ENCODE measurements at regions not wholly inside any gene's neighbourhood (a gene's known extent, or its start where the extent isn't known, plus 50 kb on each side); places are given as distances from the start of the nearest gene placed in this dataset.
"Not testable (repeated sequence)": the region's sequence is repeated elsewhere in the genome, so short reads cannot be mapped to it uniquely, and the experiment has no call there.

DNA sequence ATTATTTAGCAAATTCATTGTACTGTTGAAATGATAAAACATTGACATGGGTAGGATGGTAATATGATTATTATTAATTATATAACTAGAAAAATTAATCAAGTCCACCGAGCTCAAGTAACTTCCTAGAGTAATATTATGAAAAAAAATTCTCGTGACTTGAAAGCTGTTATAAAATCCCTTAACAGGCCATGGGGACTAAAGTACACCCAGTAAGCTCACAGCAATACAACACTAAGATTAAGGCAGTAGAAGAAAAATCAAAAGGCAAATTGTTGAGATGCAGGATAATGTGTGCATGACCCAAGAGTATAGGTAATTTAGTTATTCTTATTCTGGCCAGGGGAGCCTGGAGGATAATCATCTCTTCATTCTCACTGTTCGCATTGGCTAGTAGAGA, 162.6 kb upstream of the LRIG3 start:
- no peak for DNase-seq (ENCODE audit: low spot score)

DNA sequence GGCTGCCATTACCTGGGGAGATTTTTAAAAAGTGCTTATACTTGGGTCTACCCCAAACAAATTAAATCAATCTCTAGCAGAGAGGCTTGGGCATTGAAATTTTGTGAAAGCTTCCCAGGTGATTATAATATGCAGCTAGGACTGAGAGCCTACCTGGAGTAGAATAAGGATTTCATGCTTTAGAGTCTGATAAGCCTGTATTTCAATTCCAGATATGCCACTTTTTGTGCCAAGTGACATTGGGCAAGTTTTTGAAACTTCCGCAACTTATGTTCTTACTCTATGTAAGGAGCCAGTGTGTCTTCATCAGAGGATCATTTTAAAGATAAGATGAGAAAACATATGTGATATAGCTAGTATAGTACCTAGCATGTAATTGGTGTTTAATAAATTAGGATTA, 159.8 kb upstream of the LRIG3 start:
- DNase-seq (ENCODE audit: low spot score): no peak

DNA sequence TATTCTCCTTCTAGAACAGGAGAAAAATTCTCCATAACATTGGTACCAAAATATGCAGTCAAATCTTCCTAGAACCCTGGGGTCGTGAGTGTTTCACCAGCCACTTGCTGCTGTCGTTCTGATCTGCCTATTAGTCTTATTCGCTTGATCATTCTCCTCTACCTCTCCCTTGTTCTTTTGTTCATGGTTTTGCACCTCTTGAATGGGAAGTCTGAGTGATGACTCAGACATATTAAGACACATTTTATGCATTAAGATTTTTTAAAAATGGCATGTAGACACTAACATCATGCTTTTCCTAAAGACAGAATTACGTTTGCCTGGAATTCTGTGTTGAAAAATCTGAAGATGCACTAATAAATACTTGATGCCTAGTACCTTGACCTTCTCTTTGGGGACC, 159.2 kb upstream of the LRIG3 start:
- DNase-seq (ENCODE audit: low spot score): no peak

DNA sequence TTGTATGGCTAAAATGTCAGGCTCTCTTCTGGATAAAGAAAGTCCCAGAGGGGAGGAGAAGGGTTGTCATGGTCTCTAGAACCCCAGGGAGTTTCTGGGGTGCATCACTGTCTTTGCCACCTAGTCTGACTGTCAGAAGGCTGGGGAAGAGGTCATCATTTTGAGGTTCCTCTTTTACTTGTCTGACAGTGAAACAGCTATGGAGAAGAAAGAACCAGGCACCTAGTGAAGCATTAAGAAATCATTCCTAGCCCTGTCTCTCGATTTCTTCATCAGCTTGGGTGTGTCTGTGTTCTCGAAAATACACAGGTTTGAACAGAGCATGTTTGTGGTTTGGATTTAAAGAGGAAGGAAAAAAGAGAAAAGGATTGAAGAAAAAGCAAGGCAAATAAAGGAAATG, 158.7 kb upstream of the LRIG3 start:
- DNase-seq (ENCODE audit: low spot score): no peak

DNA sequence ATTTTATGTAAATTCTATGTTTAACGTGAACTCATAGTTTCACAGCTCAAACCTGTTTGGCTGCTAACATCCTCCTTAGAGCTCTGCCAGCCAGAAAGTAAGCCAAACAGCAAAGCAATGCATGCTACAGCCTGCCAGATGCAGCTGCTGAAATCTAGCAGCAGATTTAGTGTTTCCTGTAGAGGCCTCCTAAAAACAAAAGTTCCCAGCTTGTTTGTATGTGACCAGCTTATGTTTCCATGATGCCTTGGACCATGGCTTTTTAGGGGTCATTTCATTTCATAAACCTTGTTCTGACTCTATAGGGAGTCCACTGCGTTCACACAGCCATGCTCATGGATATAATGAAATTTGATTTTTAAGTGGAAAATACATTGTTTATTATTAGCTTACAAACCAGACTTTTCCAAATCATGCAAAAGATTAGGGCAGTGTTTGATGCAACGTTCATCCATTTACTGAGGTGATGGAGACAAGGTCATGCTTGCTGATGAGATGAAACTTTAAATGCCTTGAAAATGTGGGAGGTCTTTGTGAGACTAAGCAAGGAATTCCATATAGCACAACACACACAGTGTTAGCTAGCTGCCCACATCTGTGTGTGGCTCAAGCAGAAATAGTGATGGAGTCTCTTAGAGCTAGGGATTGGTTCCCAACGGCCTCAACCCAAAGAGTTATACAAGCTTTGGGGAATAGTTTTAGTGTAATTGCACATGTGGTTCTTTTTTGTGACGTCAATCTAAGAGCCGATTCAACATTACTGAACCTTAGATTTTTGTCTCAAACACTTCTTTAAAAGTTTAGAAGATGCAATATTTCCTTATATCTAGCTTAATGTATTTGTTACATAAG, 157.5 kb upstream of the LRIG3 start:
- no peak for DNase-seq (ENCODE audit: low spot score)

DNA sequence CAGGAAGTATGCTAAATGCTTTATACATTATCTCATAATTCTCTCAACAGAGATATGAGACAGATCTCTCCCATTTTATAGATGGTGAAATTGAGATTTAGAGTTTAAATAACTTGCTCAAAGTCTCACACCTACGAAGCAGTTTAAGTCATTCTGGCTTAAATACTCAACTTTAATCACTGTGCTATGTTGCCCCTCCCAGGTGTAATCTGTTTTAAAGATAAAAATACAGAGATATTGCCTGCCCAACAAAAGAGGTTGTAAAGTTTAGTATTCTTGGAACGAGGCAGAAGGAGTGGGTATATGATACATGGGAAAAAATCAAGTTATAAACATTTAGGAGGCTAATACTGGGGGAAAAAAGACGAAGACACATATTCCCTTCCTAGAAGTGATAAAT, 156.8 kb upstream of the LRIG3 start:
- DNase-seq (ENCODE audit: low spot score): no peak

DNA sequence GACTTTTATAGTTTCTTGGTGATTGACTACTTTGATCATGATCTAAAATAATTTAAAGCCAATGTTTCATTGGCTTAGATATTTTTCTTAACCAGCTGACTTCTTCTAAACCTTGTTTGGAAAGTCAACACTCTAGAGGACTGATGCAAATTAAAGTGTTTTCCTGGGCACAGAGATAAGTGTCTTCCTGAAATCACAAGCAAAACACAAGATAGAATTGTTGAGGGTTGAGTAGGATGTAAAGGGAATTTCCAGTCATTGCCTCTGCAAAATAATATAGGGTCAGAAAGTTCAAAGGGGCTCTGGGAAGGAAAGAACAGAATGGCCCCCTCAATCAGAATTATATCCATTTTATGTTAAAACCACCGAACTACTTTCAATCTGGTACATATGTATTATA, 156.3 kb upstream of the LRIG3 start:
- no peak for DNase-seq (ENCODE audit: low spot score)

DNA sequence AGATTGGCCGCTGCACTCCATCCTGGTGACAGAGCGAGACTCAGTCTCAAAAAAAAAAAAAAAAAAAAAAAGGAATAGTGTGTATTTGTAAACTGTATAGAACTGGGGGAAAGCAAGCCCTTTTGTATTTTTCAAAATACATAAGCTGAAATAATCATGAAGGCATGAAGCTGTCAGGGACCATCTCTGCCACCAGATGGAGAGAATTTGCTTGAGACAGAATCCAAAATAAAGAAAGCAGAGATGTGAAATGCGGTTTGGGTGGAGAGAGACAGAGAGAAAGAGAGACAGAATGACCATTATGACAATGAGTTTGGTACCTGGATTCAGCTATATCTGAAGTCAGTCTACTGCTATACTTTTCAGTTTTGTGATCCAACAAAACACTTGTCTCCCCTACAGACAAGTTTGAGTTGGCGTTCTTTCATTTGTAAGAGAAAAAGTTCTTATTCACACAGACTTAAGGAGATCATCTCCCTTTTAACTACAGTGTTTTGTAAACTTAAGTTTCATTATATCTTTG, 155.7 kb upstream of the LRIG3 start:
- no peak for DNase-seq (ENCODE audit: low spot score)

DNA sequence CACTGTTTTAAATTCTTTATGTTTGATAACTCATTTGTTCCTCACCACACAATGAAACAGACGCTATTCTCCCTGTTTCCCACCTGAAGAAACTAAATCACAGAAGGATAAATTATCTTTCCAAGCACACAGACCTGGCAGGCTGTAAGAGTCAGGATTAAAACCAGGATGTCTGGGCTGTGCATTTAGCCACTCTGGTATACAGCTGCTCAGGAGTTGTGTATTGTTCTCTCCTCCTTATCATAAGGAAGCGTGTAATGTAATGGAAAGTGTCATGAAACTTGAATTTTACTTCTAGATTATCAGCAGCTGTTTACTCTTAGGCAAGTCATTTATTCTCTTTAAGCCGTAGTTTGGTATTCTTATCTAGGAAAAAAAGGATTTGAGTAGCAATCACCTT, 154.8 kb upstream of the LRIG3 start:
- DNase-seq (ENCODE audit: low spot score): no peak

DNA sequence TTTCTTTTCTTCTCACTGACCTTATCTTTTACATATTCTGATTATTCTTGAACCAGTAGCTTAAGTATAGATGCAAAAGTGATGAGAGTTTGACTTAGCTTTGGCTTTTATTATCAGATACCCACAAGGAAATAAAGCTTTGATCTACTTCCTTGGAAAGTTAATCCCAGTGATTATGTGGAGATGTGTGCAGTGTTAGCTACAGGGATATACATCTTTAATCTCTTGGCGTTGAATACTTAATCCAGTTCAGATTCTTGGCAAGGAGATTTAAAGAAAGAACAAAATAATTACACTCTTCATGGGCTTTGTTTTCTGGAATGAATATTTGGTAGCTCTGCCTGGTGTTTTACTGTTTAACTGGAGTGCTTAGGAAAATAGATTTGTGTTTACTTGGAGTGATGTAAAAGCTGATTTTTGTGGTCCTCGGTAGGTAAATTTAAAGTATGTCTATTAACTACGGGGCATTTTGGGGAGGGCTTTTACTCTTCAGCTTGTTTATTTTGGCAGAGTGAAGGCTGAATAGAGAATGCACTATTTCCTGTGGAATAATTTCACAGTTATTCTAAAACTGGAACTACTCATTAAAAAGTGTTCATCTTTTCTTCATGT, 150.1 kb upstream of the LRIG3 start:
- DNase-seq (ENCODE audit: low spot score): no peak

DNA sequence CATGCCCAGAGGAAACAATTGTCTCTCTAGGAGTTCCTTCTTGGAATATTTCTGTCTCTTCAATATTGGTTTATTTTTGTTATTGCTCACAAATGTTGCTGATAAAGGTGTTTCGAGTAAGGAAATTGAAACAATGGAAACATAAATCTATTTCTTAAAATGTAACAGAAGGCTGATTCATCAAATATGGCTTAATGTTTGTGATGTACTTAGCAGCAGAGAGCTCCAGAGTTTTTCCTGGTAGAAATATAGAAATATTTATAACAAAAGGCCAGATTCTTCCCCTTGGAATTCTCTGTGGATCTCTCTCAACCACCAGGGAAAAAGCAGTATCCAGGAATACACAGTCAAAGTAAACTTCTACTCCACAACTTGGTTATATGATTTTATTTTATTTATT, 149.2 kb upstream of the LRIG3 start:
- DNase-seq (ENCODE audit: low spot score): no peak

DNA sequence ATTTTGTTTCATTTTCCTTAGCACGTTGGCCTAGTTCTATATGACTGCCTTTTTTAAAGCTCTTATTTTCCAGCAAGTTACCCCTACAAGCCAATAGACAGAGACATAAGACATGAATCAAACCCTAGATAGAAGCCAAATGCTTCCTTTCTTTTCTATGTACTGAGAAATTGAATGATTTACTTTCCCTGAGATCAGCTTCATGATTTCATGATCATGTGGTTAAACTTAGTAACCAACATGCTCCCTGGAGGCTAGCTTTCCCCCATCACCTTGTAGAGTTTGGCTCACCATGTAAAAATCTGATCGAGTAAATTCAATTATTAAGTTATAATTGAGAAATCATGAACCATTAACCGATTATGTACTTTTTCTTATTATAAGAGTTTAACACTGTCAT, 148.1 kb upstream of the LRIG3 start:
- no peak for DNase-seq (ENCODE audit: low spot score)

DNA sequence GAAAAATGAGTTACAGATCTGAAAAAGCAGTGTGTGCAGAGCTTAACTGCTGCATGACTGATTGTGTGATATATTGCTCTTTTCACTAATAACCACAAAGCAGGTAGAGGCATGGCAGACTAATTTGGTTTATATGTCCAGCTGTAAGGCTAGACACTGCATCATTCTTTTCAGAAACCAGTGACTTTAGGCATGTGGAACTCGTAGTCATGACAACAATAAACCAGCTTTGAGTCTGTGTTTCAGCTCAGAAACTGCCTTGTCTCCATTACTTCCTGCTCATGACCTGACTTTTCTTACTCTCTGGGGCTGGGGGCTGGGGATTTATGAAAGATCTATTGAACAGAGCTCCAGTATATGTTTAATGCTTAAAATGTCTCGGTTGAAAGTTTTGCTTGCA, 146.8 kb upstream of the LRIG3 start:
- DNase-seq (ENCODE audit: low spot score): no peak

DNA sequence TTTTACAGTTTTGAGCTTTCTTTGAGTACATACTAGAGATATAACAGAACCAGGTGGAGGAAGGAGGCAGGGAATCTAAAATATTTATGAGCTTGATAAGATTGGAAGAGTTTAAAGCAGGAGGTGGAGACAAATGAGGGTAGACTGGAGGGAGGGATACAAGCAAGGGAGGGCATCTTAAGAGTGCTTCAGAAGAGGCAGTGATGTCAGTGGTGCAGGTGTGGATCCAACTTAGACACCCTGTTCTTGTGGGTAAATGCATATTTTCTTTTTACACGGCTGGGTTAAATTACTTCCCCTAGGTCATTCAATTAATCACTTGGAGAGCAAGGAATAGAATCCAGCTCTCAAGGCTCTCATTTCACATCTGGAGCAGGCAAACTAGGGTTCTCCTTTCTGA, 146.1 kb upstream of the LRIG3 start:
- DNase-seq (ENCODE audit: low spot score): no peak

DNA sequence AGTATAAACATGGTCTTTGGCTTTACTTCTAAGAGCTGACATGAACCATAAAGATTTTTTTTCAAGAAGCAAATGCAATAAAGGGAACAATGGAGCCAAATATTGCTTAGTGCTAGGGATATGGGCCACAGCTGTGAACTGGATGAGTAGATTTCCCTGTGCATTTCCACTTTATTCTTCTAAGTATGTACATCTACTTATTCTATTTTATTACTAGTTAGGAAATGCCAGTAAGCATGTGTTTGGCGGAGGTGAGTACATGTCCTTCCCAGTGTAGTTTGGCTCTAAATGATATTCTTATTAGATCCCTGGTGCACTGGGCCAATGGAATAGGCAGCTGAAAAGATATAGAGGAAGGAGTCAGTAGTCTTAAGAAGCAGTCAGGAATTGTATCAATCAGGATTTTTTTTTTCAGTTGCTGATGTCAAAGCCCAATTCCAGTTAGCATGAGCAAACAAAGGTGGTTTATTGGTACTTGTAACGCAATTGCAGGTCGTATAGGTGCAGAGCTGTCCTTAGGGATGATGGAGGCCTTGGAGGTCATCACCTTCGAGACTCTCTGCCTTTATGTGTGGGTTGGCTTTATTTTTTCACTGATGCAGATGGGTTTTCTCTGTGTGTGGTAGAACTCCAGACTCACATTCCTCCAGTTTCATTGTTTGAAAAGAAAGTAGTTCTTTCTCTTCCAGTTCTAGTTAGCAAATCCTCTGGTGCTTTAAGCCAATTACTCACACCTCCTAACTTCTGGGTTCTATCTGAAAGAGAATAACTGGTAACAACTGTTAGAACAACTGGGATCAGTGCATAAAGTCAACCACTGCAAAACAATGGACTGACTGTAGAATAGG, 139.0 kb upstream of the LRIG3 start:
- DNase-seq (ENCODE audit: low spot score): no peak

DNA sequence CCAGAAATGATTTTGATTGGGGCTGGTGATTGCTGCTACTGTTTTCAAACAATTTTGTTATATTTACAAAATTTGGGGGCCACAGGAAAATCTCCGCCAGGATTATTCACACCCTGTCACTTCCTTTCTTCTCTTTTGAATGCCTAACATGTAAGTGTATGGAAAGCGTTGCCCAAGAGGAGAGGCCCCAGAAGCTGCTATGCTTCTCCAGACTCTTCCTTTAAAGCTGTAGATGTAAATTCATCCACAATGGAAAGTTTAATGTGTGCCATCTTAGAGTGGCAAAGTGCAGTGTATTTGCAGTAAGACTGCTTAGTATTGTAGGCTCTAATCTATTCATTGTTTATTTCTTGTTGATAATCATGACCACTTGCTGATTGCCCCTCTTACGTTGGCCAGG, 136.7 kb upstream of the LRIG3 start:
- DNase-seq (ENCODE audit: low spot score): no peak

DNA sequence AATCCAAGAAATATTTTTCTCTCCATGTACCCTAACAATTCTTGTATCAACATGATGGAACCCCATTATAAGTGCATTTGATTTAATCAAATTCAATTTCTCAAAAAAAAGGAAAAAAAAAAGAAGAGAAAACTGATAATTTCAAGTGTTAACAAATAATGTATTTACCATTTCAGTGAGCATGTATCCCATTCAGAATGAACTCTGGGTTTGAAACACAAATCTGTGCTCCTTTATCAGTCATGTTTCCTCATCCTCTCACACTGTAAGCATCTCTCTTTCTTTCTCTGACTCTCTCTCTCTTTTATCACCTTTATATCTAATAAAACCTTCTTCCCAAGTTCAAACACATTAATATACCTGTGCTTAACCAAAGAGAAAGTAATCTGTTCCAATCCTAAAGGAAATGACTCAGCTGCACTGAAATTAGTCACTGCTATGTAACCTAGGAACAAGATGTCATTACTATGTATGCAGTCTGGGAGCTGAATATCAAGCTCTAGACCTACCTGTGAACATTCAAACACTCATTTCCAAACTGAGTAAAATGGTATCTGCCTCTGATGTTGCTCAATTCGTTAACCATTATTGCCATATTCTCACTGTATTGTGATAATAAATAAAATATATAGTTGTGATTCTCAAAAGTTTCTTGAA, 135.0 kb upstream of the LRIG3 start:
- DNase-seq (ENCODE audit: low spot score): no peak

DNA sequence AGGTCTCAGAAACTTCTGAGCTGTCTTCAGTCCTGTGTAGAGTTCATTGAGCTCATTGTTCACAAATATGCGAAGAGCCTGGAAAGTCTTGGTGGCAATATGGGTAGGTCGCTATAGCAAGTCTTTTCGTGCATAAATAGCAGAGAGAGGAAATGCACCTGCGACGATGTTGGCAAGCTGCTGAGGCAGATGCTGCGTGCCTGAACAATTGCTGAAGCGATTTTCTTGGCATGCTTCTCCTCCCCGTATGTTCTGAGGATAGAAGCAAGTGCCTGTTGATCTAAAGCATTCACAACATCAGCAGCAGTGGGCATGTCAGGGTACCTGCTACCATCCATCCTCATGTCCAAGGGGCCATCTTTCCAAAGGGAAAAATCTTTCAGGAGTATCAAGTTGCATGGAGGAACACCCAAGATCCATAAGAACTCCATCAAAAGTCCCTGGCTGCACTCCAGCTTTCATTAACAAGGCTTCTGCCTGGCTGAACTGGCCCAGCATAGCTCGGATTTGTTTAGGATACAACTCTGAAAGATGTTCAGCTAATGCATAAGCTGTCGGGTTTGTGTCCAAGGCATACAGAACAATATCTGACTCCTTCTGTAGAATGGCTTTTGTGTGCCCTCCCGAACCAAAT, 133.1 kb upstream of the LRIG3 start:
- not testable (repeated sequence) for DNase-seq (ENCODE audit: low spot score)

DNA sequence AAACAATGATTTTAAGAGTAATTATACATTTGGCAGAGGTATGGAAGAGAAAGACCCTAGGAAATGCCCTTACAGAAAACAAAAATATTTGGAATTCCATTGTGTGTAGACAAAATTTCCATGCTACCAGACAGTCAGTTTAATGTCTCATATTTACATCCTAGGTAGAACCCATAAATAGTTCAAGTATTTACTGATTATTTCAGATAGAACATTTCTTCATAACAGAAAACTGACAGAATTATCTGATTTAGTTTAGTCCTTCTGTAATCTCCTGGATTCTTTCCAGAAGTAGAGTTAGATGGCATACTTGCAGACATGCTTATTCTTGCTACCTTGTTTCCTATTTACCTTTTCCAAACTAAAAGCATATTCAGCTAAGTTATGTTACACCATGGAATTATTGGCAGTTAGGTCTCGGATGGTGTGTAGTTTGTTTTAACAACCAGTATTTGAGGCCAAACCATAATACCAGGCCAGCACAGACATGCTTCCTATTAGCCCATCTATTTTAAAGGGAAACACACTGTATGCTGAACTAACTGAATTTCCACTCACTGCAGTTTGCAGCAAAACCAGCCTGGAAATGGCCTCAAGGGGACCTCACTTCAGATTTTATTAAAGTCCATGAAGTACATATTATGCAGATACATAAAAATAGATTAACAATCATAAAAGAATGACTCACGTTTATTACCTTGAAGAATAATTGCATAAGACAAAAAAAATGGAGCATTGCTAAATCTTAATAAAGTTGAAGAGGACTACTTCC, 126.6 kb upstream of the LRIG3 start:
- no peak for DNase-seq (ENCODE audit: low spot score)

DNA sequence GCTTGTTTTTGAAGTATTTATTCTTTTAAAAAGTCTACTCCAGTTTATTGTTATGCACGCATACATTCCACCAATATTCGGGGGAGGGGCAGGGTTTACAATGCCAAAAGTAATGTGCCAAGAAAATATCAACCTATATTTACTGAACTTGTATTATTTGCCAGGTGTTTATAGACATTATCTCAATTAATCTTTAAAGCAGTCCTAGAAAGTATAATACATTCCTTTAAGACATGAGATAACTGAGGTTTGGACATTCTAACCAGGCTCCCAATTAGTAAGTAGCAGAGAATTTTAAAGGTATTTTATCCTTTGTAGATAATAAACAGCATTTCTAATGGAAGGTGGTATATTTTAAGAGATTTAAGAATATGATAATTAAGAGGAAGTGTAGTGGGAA, 124.5 kb upstream of the LRIG3 start:
- no peak for DNase-seq (ENCODE audit: low spot score)

All from HuH-7 (cell line).